ENCODE measurements at regions not wholly inside any gene's neighbourhood (a gene's known extent, or its start where the extent isn't known, plus 50 kb on each side); places are given as distances from the start of the nearest gene placed in this dataset.

- no peak for TF ChIP-seq CTCF (IDR thresholded peaks at IDR 0.05; ENCODE audit: insufficient read depth in 1 of 2, low read depth in 1 of 2, low read length in 1 of 2, severe bottlenecking in 1 of 2, unreplicated experiment in 1 of 2)
- Histone ChIP-seq H3K27me3 (replicated peaks; ENCODE audit: control insufficient read depth, insufficient read depth, low read length) (no peaks in the 10 kb centered on the region), H3K4me3 (ENCODE audit: low read depth, low read length) (no peak overlapping the region), H3K36me3 (ENCODE audit: control insufficient read depth, insufficient read depth, low read length) (no peaks in the 10 kb centered on the region), H3K9me3 (peaks cover 8% of the 10 kb centered on the region; the same call in 1 of the 2 replicates), H3K4me1 (no peaks in the 10 kb centered on the region)
- H3K4me1 Mint-ChIP-seq (ENCODE audit: low read depth, unreplicated experiment) = no peaks in the 10 kb centered on the region
- BruUV-seq (replicated peaks) = no TSS peak
- peaks cover 10% of the 10 kb centered on the region for H3K27me3 Mint-ChIP-seq (ENCODE audit: insufficient read depth, unreplicated experiment)
- H3K9me3 Mint-ChIP-seq (ENCODE audit: unreplicated experiment) = peaks cover 30% of the 10 kb centered on the region
- no peak for DNase-seq
- H3K27ac Mint-ChIP-seq (ENCODE audit: unreplicated experiment) = no peak overlapping the region
- intact Hi-C loops (cut with micrococcal nuclease; ENCODE audit: unreplicated experiment) = no loop called here
- H3K36me3 Mint-ChIP-seq (ENCODE audit: insufficient read depth, unreplicated experiment) = no peaks in the 10 kb centered on the region
- no peak overlapping the region for H3K4me3 Mint-ChIP-seq (ENCODE audit: unreplicated experiment)
- ChIA-PET CTCF (no interaction called here), POLR2A (no interaction called here)
Measured at GRCh38 chr7:45501791-45502190, 72.4 kb upstream of the ADCY1 start.

- no peaks in the 10 kb centered on the region for H3K27me3 ChIP-seq (replicated peaks; ENCODE audit: control insufficient read depth, insufficient read depth, low read length)
- no peak for DNase-seq
- Mint-ChIP-seq H3K27ac (ENCODE audit: unreplicated experiment) (no peak overlapping the region), H3K4me3 (ENCODE audit: unreplicated experiment) (no peak overlapping the region), H3K36me3 (ENCODE audit: insufficient read depth, unreplicated experiment) (no peaks in the 10 kb centered on the region), H3K9me3 (ENCODE audit: unreplicated experiment) (peaks cover 52% of the 10 kb centered on the region), H3K27me3 (ENCODE audit: insufficient read depth, unreplicated experiment) (peaks cover 7% of the 10 kb centered on the region), H3K4me1 (ENCODE audit: low read depth, unreplicated experiment) (no peaks in the 10 kb centered on the region)
- BruUV-seq (replicated peaks) = no TSS peak
- no peak overlapping the region for H3K4me3 ChIP-seq (ENCODE audit: low read depth, low read length)
- peaks cover 19% of the 10 kb centered on the region for H3K9me3 ChIP-seq
- intact Hi-C loops (cut with micrococcal nuclease; ENCODE audit: unreplicated experiment) = no loop called here
- no peak for TF ChIP-seq CTCF (IDR thresholded peaks at IDR 0.05; ENCODE audit: insufficient read depth in 1 of 2, low read depth in 1 of 2, low read length in 1 of 2, severe bottlenecking in 1 of 2, unreplicated experiment in 1 of 2)
- no peaks in the 10 kb centered on the region for H3K36me3 ChIP-seq (ENCODE audit: control insufficient read depth, insufficient read depth, low read length)
- ChIA-PET POLR2A (no interaction called here), CTCF (no interaction called here)
- H3K4me1 ChIP-seq = no peaks in the 10 kb centered on the region
Measured at GRCh38 chr7:45506059-45506458, 68.1 kb upstream of the ADCY1 start.

GRCh38 chr7:45509222-45509621, 64.9 kb upstream of the ADCY1 start:
- POLR2A ChIA-PET = no interaction called here
- Histone ChIP-seq H3K9me3 (peaks cover 19% of the 10 kb centered on the region), H3K4me3 (ENCODE audit: low read depth, low read length) (no peak overlapping the region), H3K27me3 (replicated peaks; ENCODE audit: control insufficient read depth, insufficient read depth, low read length) (no peaks in the 10 kb centered on the region), H3K36me3 (ENCODE audit: control insufficient read depth, insufficient read depth, low read length) (no peaks in the 10 kb centered on the region), H3K4me1 (no peaks in the 10 kb centered on the region)
- no peak for TF ChIP-seq CTCF (IDR thresholded peaks at IDR 0.05; ENCODE audit: insufficient read depth in 1 of 2, low read depth in 1 of 2, low read length in 1 of 2, severe bottlenecking in 1 of 2, unreplicated experiment in 1 of 2)
- peaks cover 44% of the 10 kb centered on the region for H3K9me3 Mint-ChIP-seq (ENCODE audit: unreplicated experiment)
- no peak overlapping the region for H3K27ac Mint-ChIP-seq (ENCODE audit: unreplicated experiment)
- no peaks in the 10 kb centered on the region for H3K36me3 Mint-ChIP-seq (ENCODE audit: insufficient read depth, unreplicated experiment)
- DNase-seq = no peak
- H3K4me3 Mint-ChIP-seq (ENCODE audit: unreplicated experiment) = no peak overlapping the region
- CTCF ChIA-PET = no interaction called here
- peaks cover 6% of the 10 kb centered on the region for H3K27me3 Mint-ChIP-seq (ENCODE audit: insufficient read depth, unreplicated experiment)
- no TSS peak for BruUV-seq (replicated peaks)
- intact Hi-C loops (cut with micrococcal nuclease; ENCODE audit: unreplicated experiment) = no loop called here
- H3K4me1 Mint-ChIP-seq (ENCODE audit: low read depth, unreplicated experiment) = peaks cover 8% of the 10 kb centered on the region

Data from Caco-2 (cell line).